Skeletal muscle satellite cell (primary cell): ENCODE measurements at regions not wholly inside any gene's neighbourhood (a gene's known extent, or its start where the extent isn't known, plus 50 kb on each side); places are given as distances from the start of the nearest gene placed in this dataset.

ENCODE experiments used
- H3K27me3 ChIP-seq: 2 replicates; pipeline ENCODE4 v1.7.0; 2013; ENCODE audit warnings: low read length; ENCODE audit not compliant: control insufficient read depth, insufficient read depth
- H3K36me3 ChIP-seq: 2 replicates; pipeline ENCODE4 v1.7.0; 2013; ENCODE audit warnings: mild to moderate bottlenecking, control low read depth, low read length; ENCODE audit not compliant: insufficient read depth
- H3K4me1 ChIP-seq: 2 replicates; pipeline ENCODE4 v1.7.0; 2013; ENCODE audit warnings: low read length; ENCODE audit not compliant: control insufficient read depth, insufficient read depth
- H3K4me2 ChIP-seq: 2 replicates; pipeline ENCODE4 v1.7.0; 2013; ENCODE audit warnings: mild to moderate bottlenecking, low read length
- H3K4me3 ChIP-seq: 2 replicates; pipeline ENCODE4 v1.7.0; 2013; ENCODE audit warnings: low read length
- H3K9ac ChIP-seq: 2 replicates; pipeline ENCODE4 v1.7.0; 2013; ENCODE audit warnings: mild to moderate bottlenecking, low read depth, low read length, moderate library complexity
- H3K9me3 ChIP-seq: replicated peaks from 2 replicates; pipeline ENCODE4 v1.7.0; 2013; ENCODE audit warnings: mild to moderate bottlenecking, control low read depth, low read length

GRCh38 chr10:2949221-2949947 is 118.0 kb upstream of the PFKP start:
- no peak overlapping the region for H3K9ac ChIP-seq
- H3K36me3 ChIP-seq, result no peaks in the 10 kb centered on the region
- H3K4me1 ChIP-seq, result no peaks in the 10 kb centered on the region
- H3K9me3 ChIP-seq, result no peaks in the 10 kb centered on the region
- no peak overlapping the region for H3K4me3 ChIP-seq
- H3K4me2 ChIP-seq, result no peak overlapping the region
- H3K27me3 ChIP-seq, result peaks cover 50% of the 10 kb centered on the region

DNA sequence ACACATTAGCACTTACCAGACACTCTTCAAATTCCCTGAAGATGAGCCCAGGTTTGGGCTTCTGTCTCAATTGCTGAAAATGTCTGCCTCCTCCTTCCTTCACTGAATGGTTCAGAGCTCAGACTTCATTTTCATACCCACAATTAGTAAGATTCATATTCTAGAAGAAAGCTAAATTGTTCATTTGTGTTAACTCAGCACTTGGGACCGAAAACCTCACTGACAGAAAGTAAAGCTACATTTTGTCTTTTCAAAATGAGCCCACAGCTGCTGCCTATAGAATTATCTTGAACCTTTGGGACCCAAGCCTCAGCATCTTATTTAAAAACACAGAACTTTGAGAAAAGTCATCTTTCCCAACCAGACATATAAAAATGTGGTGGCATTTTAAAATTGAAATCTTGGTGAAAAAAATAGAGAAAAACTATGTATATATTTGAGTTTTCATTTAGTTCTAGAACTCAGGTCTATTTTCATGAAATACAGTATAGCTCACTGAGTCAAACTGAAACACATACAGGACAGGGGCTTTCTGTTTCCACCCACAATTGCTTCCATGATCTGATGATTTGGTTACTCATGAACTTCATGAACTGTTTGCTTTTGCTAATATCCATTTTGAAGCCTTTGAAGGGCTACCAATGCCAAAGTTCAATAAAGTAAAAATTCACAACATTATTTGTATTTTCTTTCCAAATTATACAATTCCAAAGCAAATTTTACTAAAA is 119.1 kb upstream of the PFKP start:
- H3K4me3 ChIP-seq, result no peak overlapping the region
- H3K36me3 ChIP-seq, result no peaks in the 10 kb centered on the region
- H3K9ac ChIP-seq, result no peak overlapping the region
- no peak overlapping the region for H3K4me2 ChIP-seq
- no peaks in the 10 kb centered on the region for H3K9me3 ChIP-seq
- H3K27me3 ChIP-seq, result peaks cover 51% of the 10 kb centered on the region
- no peaks in the 10 kb centered on the region for H3K4me1 ChIP-seq

GRCh38 chr10:2944788-2945187 is 122.6 kb upstream of the PFKP start:
- peaks cover 42% of the 10 kb centered on the region for H3K27me3 ChIP-seq
- H3K4me1 ChIP-seq, result no peaks in the 10 kb centered on the region
- H3K4me2 ChIP-seq, result no peak overlapping the region
- H3K9ac ChIP-seq, result no peak overlapping the region
- no peak overlapping the region for H3K4me3 ChIP-seq
- no peaks in the 10 kb centered on the region for H3K9me3 ChIP-seq
- no peaks in the 10 kb centered on the region for H3K36me3 ChIP-seq

GRCh38 chr10:2943932-2944614 is 123.3 kb upstream of the PFKP start:
- no peaks in the 10 kb centered on the region for H3K4me1 ChIP-seq
- no peak overlapping the region for H3K4me2 ChIP-seq
- no peak overlapping the region for H3K4me3 ChIP-seq
- H3K36me3 ChIP-seq, result no peaks in the 10 kb centered on the region
- no peaks in the 10 kb centered on the region for H3K9me3 ChIP-seq
- peaks cover 41% of the 10 kb centered on the region for H3K27me3 ChIP-seq
- H3K9ac ChIP-seq, result no peak overlapping the region

DNA sequence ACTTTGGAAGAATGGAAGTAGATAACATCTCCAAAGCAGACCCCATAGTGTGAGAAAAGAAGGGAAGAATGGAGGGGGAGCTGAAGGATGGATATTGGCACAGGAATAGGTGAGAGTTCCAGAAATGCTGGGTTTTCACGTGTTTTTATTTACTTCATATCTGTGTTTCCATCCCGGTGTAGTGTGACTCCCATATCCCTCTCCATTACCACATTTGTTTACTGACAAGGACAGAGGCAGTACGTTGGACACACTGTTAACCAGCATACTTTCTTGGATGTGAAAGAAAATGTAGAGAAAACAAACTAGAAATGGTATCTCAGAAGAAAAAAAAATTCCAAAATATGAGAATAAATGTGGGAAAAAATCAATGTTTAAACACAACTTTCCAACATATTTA is 124.4 kb upstream of the PFKP start:
- no peak overlapping the region for H3K9ac ChIP-seq
- no peaks in the 10 kb centered on the region for H3K4me1 ChIP-seq
- H3K9me3 ChIP-seq, result no peaks in the 10 kb centered on the region
- no peaks in the 10 kb centered on the region for H3K36me3 ChIP-seq
- H3K27me3 ChIP-seq, result peaks cover 39% of the 10 kb centered on the region
- H3K4me3 ChIP-seq, result no peak overlapping the region
- H3K4me2 ChIP-seq, result no peak overlapping the region

DNA sequence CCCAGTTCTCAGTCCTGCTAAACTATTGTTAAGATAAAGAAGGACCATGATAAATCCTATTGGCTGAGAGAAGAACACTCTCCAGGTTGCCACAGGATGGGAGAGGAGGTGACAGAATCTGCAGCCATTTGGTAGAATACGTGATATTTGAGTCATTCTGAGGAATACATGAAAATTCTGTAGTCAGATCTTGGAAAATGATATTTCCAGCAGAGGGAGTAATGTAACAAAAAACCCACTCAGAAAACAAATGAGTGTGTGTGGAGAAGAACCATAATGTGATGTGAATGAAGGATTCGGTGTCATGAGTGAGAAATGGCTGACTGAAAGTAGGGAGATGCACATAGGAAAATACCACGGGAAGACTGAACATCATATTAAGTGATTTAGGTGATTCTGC is 128.5 kb upstream of the PFKP start:
- Histone ChIP-seq H3K4me3 (no peak overlapping the region), H3K9me3 (no peaks in the 10 kb centered on the region), H3K9ac (no peak overlapping the region), H3K4me1 (no peaks in the 10 kb centered on the region), H3K27me3 (peaks cover 55% of the 10 kb centered on the region), H3K4me2 (no peak overlapping the region), H3K36me3 (no peaks in the 10 kb centered on the region)

DNA sequence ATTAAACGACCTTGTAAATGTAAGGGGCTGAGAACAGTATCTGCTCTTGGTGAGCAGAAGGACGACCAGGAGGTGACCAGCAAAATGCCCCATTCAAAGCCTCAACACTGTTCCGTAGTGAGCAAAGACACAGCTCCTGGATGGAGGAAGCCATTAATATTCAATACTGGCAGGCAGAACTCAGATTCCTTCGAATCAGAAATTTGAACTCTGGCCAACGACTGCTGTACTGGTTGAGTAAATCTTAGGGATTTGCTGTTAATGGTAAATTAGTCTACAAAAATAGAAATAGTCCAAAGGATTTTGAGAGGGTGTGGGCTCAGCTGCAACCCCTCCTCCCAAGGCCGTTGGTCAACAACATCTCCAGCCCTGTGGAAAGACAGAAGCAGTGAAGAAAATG is 130.5 kb upstream of the PFKP start:
- Histone ChIP-seq H3K4me3 (no peak overlapping the region), H3K36me3 (no peaks in the 10 kb centered on the region), H3K9me3 (no peaks in the 10 kb centered on the region), H3K9ac (no peak overlapping the region), H3K4me1 (peaks cover 5% of the 10 kb centered on the region), H3K27me3 (peaks cover 51% of the 10 kb centered on the region), H3K4me2 (no peak overlapping the region)

- no peak overlapping the region for H3K9ac ChIP-seq
- H3K4me1 ChIP-seq, result peaks cover 5% of the 10 kb centered on the region
- H3K9me3 ChIP-seq, result no peaks in the 10 kb centered on the region
Measured at GRCh38 chr10:2935647-2936386, 131.5 kb upstream of the PFKP start.

GRCh38 chr10:2933924-2934323 is 133.4 kb upstream of the PFKP start:
- Histone ChIP-seq H3K9ac (no peak overlapping the region), H3K36me3 (no peaks in the 10 kb centered on the region), H3K27me3 (peaks cover 58% of the 10 kb centered on the region), H3K4me1 (peaks cover 5% of the 10 kb centered on the region), H3K4me2 (no peak overlapping the region), H3K4me3 (no peak overlapping the region), H3K9me3 (no peaks in the 10 kb centered on the region)

More at GRCh38 chr10:2935647-2936386, 131.5 kb upstream of the PFKP start:
- Histone ChIP-seq H3K27me3 (peaks cover 53% of the 10 kb centered on the region), H3K36me3 (no peaks in the 10 kb centered on the region), H3K4me2 (no peak overlapping the region), H3K4me3 (no peak overlapping the region)

- Histone ChIP-seq H3K4me1 (peaks cover 5% of the 10 kb centered on the region), H3K9ac (no peak overlapping the region), H3K4me2 (no peak overlapping the region)
Measured at GRCh38 chr10:2933519-2933918, 133.8 kb upstream of the PFKP start.

GRCh38 chr10:2933071-2933470 is 134.3 kb upstream of the PFKP start:
- Histone ChIP-seq H3K27me3 (peaks cover 56% of the 10 kb centered on the region), H3K9ac (no peak overlapping the region), H3K36me3 (no peaks in the 10 kb centered on the region), H3K4me3 (no peak overlapping the region), H3K9me3 (no peaks in the 10 kb centered on the region), H3K4me2 (no peak overlapping the region), H3K4me1 (peaks cover 5% of the 10 kb centered on the region)

More at GRCh38 chr10:2933519-2933918, 133.8 kb upstream of the PFKP start:
- Histone ChIP-seq H3K27me3 (peaks cover 57% of the 10 kb centered on the region), H3K9me3 (no peaks in the 10 kb centered on the region), H3K4me3 (no peak overlapping the region), H3K36me3 (no peaks in the 10 kb centered on the region)
